GM23338 (cell line): ENCODE measurements at regions not wholly inside any gene's neighbourhood (a gene's known extent, or its start where the extent isn't known, plus 50 kb on each side); places are given as distances from the start of the nearest gene placed in this dataset.

Source experiments
- ATAC-seq: fragments of 200-7000 bp; cut with Tn5 transposase; 3 replicates; pipeline ENCODE4 v1.9.1; 2020
- DNase-seq: peaks from one replicate; pipeline ENCODE4 v3.0.0-alpha.2; 2015; ENCODE audit warnings: low spot score
- H2AFZ ChIP-seq: fragments of 200-600 bp; sonication (generic); 2 replicates; pipeline ENCODE4 v1.8.0; 2016; ENCODE audit warnings: antibody characterized with exemption, mild to moderate bottlenecking, moderate library complexity
- H3F3A ChIP-seq: fragments of 200-600 bp; sonication (generic); replicated peaks from 2 replicates; pipeline ENCODE4 v1.8.0; 2017; ENCODE audit warnings: antibody characterized with exemption, mixed run types, low read depth
- H3K27ac ChIP-seq: fragments of 200-600 bp; sonication (generic); 2 replicates; pipeline ENCODE4 v1.6.1; 2016; ENCODE audit warnings: low read depth
- H3K27me3 ChIP-seq: fragments of 200-600 bp; sonication (generic); 2 replicates; pipeline ENCODE4 v1.8.0; 2016; ENCODE audit warnings: mild to moderate bottlenecking, mixed run types, moderate library complexity; ENCODE audit not compliant: insufficient read depth
- H3K36me3 ChIP-seq: fragments of 200-600 bp; sonication (generic); 2 replicates; pipeline ENCODE4 v1.8.0; 2016; ENCODE audit warnings: mild to moderate bottlenecking; ENCODE audit not compliant: insufficient read depth
- H3K4me1 ChIP-seq: fragments of 200-600 bp; sonication (generic); 2 replicates; pipeline ENCODE4 v1.8.0; 2016; ENCODE audit warnings: mild to moderate bottlenecking, moderate library complexity; ENCODE audit not compliant: insufficient read depth
- H3K4me2 ChIP-seq: fragments of 200-600 bp; sonication (generic); 2 replicates; pipeline ENCODE4 v1.7.1; 2017; ENCODE audit warnings: mixed run types
- H3K4me3 ChIP-seq: fragments of 200-600 bp; sonication (generic); 2 replicates; pipeline ENCODE4 v1.6.1; 2016; ENCODE audit warnings: mixed run types
- H3K79me2 ChIP-seq: fragments of 200-600 bp; sonication (generic); replicated peaks from 2 replicates; pipeline ENCODE4 v1.8.0; 2017; ENCODE audit warnings: mild to moderate bottlenecking; ENCODE audit not compliant: insufficient read depth
- H3K9me2 ChIP-seq: fragments of 200-600 bp; sonication (generic); 2 replicates; pipeline ENCODE4 v1.8.0; 2017; ENCODE audit not compliant: insufficient read depth
- H4K20me1 ChIP-seq: fragments of 200-600 bp; sonication (generic); replicated peaks from 2 replicates; pipeline ENCODE4 v1.8.0; 2017; ENCODE audit warnings: mild to moderate bottlenecking; ENCODE audit not compliant: insufficient read depth
- H3K27ac Mint-ChIP-seq: 2 replicates; pipeline ENCODE4 v1.8.0; 2020; ENCODE audit warnings: inconsistent platforms, mild to moderate bottlenecking, moderate library complexity, mixed read lengths
- H3K27me3 Mint-ChIP-seq: 3 replicates; pipeline ENCODE4 v1.8.0; 2022; ENCODE audit warnings: low read depth, mild to moderate bottlenecking, moderate library complexity, mixed read lengths, inconsistent platforms; ENCODE audit not compliant: insufficient read depth, poor library complexity
- H3K36me3 Mint-ChIP-seq: 3 replicates; pipeline ENCODE4 v1.8.0; 2021; ENCODE audit warnings: low read depth, mild to moderate bottlenecking, inconsistent platforms, moderate library complexity, mixed read lengths
- H3K4me1 Mint-ChIP-seq: 3 replicates; pipeline ENCODE4 v1.8.0; 2020; ENCODE audit warnings: mild to moderate bottlenecking, inconsistent platforms, mixed read lengths
- H3K4me3 Mint-ChIP-seq: 3 replicates; pipeline ENCODE4 v1.8.0; 2021; ENCODE audit warnings: moderate library complexity, mild to moderate bottlenecking, inconsistent platforms, mixed read lengths
- H3K9me3 Mint-ChIP-seq: 3 replicates; pipeline ENCODE4 v1.8.0; 2020; ENCODE audit warnings: moderate library complexity, mild to moderate bottlenecking, inconsistent platforms, mixed read lengths
- CREB1 ChIP-seq: fragments of 250-450 bp; sonication (Bioruptor Pico); IDR thresholded peaks from 2 replicates; pipeline ENCODE4 v1.5.0; 2020; ENCODE audit warnings: low read depth, mild to moderate bottlenecking, moderate library complexity
- EZH2 ChIP-seq: fragments of 200-600 bp; sonication (generic); IDR thresholded peaks from one replicate; pipeline ENCODE4 v1.8.0; 2017; ENCODE audit warnings: antibody characterized with exemption, mild to moderate bottlenecking, low read depth; ENCODE audit not compliant: unreplicated experiment
- EZH2phosphoT487 ChIP-seq: fragments of 200-600 bp; sonication (generic); IDR thresholded peaks from one replicate; pipeline ENCODE4 v1.8.1; 2018; ENCODE audit warnings: antibody characterized with exemption; ENCODE audit not compliant: unreplicated experiment
- NANOG ChIP-seq: IDR thresholded peaks from 2 replicates; pipeline ENCODE4 v1.6.1; 2016; ENCODE audit warnings: antibody characterized with exemption, borderline replicate concordance
- POLR2AphosphoS5 ChIP-seq: IDR thresholded peaks from 2 replicates; pipeline ENCODE4 v1.6.1; 2016; ENCODE audit warnings: antibody characterized with exemption, low read depth
- STAT1 ChIP-seq: IDR thresholded peaks from one replicate; pipeline ENCODE4 v1.6.1; 2016; ENCODE audit warnings: antibody characterized with exemption; ENCODE audit not compliant: unreplicated experiment
- ZNF114 ChIP-seq: fragments of 250-450 bp; sonication (Bioruptor Pico); IDR thresholded peaks from 2 replicates; pipeline ENCODE4 v1.5.0; 2020; ENCODE audit warnings: mild to moderate bottlenecking, moderate library complexity
- ZNF331 ChIP-seq: fragments of 250-450 bp; sonication (Bioruptor Pico); IDR thresholded peaks from 2 replicates; pipeline ENCODE4 v1.5.0; 2020; ENCODE audit warnings: low read depth, mild to moderate bottlenecking, moderate library complexity
- TF ChIP-seq, protein P1 (sequence below): IDR thresholded peaks from 2 replicates; pipeline ENCODE4 v1.6.1; 2016; ENCODE audit warnings: antibody characterized with exemption
- TF ChIP-seq, protein P2 (sequence below), 2 experiments: fragments of 200-600 bp in 1 of 2; sonication (generic) in 1 of 2; conservative IDR thresholded peaks; 2 replicates each; pipeline versions ENCODE4 v1.5.1 to v1.6.1; 2016 to 2017; ENCODE audit warnings: antibody characterized with exemption in 2 of 2, low read depth in 2 of 2, mild to moderate bottlenecking in 2 of 2, moderate library complexity in 1 of 2
- TF ChIP-seq, protein P3 (sequence below): IDR thresholded peaks from one replicate; pipeline ENCODE4 v1.6.1; 2018; ENCODE audit warnings: antibody characterized with exemption; ENCODE audit not compliant: unreplicated experiment

DNA sequence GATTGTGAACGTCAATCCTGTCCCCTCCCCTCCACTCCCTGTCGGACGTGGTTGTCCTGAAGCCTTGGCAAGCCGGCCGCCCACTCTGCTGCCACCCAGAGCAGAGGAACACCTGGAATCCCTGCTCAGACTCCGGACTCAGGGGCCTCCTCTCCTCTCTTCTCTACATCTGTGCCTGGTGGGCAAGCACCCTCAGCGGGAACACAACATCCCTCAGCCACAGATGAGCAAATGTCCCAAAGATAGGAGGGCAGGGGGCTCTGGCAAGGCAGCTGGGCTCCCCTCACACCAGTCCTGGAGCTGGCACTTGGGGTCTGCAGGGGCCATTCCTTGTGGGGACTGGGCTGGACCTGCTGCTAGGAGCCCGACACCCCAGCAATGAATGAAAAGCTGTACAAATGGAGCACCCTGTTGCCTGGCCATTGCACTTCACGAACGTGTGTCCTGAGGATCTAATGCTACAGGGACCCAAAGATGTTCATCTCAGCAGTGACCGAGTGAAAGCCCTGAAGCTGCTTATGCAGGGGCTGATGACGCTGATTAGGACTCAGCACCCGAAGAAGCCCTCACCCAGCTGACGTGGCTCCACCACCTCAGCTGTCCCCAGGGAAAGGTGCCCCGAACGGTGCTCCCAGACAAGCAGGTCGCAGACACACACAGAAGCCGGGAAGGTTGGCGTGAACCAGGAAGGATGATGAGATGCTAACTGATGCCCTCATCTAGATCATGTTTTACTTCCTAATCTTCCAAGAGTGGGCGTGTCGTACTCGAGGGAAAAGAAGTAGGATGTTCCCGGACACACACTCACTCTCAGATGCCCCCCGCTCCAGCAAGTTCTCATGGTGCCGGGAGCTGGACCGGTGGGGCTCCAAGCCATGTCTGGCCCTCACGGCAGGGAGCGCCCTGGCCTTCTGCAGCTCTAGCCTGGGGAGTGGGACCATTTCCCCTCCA lies 177.0 kb upstream of the PPP1R26 start (continued):
- TF ChIP-seq, protein P1, sequence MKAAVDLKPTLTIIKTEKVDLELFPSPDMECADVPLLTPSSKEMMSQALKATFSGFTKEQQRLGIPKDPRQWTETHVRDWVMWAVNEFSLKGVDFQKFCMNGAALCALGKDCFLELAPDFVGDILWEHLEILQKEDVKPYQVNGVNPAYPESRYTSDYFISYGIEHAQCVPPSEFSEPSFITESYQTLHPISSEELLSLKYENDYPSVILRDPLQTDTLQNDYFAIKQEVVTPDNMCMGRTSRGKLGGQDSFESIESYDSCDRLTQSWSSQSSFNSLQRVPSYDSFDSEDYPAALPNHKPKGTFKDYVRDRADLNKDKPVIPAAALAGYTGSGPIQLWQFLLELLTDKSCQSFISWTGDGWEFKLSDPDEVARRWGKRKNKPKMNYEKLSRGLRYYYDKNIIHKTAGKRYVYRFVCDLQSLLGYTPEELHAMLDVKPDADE = no peak
- TF ChIP-seq, protein P2, sequence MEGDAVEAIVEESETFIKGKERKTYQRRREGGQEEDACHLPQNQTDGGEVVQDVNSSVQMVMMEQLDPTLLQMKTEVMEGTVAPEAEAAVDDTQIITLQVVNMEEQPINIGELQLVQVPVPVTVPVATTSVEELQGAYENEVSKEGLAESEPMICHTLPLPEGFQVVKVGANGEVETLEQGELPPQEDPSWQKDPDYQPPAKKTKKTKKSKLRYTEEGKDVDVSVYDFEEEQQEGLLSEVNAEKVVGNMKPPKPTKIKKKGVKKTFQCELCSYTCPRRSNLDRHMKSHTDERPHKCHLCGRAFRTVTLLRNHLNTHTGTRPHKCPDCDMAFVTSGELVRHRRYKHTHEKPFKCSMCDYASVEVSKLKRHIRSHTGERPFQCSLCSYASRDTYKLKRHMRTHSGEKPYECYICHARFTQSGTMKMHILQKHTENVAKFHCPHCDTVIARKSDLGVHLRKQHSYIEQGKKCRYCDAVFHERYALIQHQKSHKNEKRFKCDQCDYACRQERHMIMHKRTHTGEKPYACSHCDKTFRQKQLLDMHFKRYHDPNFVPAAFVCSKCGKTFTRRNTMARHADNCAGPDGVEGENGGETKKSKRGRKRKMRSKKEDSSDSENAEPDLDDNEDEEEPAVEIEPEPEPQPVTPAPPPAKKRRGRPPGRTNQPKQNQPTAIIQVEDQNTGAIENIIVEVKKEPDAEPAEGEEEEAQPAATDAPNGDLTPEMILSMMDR (conservative IDR thresholded peaks at IDR 0.05; ENCODE audit: low read depth in 2 of 2) = no peak
- TF ChIP-seq, protein P3, sequence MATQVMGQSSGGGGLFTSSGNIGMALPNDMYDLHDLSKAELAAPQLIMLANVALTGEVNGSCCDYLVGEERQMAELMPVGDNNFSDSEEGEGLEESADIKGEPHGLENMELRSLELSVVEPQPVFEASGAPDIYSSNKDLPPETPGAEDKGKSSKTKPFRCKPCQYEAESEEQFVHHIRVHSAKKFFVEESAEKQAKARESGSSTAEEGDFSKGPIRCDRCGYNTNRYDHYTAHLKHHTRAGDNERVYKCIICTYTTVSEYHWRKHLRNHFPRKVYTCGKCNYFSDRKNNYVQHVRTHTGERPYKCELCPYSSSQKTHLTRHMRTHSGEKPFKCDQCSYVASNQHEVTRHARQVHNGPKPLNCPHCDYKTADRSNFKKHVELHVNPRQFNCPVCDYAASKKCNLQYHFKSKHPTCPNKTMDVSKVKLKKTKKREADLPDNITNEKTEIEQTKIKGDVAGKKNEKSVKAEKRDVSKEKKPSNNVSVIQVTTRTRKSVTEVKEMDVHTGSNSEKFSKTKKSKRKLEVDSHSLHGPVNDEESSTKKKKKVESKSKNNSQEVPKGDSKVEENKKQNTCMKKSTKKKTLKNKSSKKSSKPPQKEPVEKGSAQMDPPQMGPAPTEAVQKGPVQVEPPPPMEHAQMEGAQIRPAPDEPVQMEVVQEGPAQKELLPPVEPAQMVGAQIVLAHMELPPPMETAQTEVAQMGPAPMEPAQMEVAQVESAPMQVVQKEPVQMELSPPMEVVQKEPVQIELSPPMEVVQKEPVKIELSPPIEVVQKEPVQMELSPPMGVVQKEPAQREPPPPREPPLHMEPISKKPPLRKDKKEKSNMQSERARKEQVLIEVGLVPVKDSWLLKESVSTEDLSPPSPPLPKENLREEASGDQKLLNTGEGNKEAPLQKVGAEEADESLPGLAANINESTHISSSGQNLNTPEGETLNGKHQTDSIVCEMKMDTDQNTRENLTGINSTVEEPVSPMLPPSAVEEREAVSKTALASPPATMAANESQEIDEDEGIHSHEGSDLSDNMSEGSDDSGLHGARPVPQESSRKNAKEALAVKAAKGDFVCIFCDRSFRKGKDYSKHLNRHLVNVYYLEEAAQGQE = no peak
- TF ChIP-seq STAT1 (no peak), ZNF114 (CRISPR knock-in tag) (no peak), NANOG (no peak), EZH2phosphoT487 (no peak), CREB1 (CRISPR knock-in tag) (no peak), POLR2AphosphoS5 (no peak), EZH2 (no peak)

DNA sequence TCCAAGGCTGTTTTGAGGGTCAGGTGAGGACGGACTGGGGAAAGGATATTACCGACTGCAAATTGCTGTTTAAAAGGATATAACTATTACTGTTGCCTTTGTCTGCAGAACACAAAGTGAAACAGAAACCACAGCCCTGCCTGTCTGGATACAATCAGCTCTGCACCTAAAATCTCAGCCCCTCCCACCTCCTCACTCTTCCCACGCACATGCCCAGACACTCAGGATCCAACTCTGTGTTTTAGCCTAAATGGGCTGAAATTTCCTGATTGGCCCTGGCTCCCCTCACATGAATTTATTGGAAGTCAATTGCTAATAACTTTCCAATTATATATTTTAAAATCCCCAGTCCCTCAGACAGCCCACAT lies 176.3 kb upstream of the PPP1R26 start:
- Histone ChIP-seq H4K20me1 (no peaks in the 10 kb centered on the region), H3K79me2 (no peaks in the 10 kb centered on the region), H3K4me1 (no peaks in the 10 kb centered on the region), H3K27ac (no peak overlapping the region), H2AFZ (no peak overlapping the region), H3F3A (no peaks in the 10 kb centered on the region), H3K4me3 (no peak overlapping the region), H3K27me3 (no peaks in the 10 kb centered on the region), H3K36me3 (no peaks in the 10 kb centered on the region), H3K9me2 (no peaks in the 10 kb centered on the region; the same call in 1 of the 2 replicates), H3K4me2 (no peak overlapping the region)
- H3K36me3 Mint-ChIP-seq = peaks cover 4% of the 10 kb centered on the region
- DNase-seq = no peak
- ATAC-seq = no peak
- no peak for TF ChIP-seq STAT1
- no peak for TF ChIP-seq ZNF331 (CRISPR knock-in tag)
- H3K9me3 Mint-ChIP-seq = peaks cover 6% of the 10 kb centered on the region
- H3K27me3 Mint-ChIP-seq = peaks cover 18% of the 10 kb centered on the region
- H3K27ac Mint-ChIP-seq = no peak overlapping the region
- H3K4me3 Mint-ChIP-seq = no peak overlapping the region
- H3K4me1 Mint-ChIP-seq = peaks cover 5% of the 10 kb centered on the region; the same call in 2 of the 3 replicates
